OCI-LY7 (cell line): ENCODE measurements at regions not wholly inside any gene's neighbourhood (a gene's known extent, or its start where the extent isn't known, plus 50 kb on each side); places are given as distances from the start of the nearest gene placed in this dataset.

Experiments used
- BruUV-seq: library from RNA; stranded (reverse); fragments of 400-500 nt; replicated peaks from 2 replicates; lab custom pipeline; 2021; lab: Mats Ljungman, UMichigan
- CTCF ChIA-PET: fragments of 300-600 bp; sonication (Branson Sonifier 250); formaldehyde crosslinking; loops from one replicate; lab custom pipeline; 2022; ENCODE audit warnings: antibody characterized with exemption; ENCODE audit not compliant: unreplicated experiment; lab: Charles Lee
- POLR2A ChIA-PET: fragments of 300-600 bp; sonication (Branson Sonifier 250); formaldehyde crosslinking; loops from one replicate; lab custom pipeline; 2022; ENCODE audit warnings: antibody characterized with exemption; lab: Charles Lee
- DNase-seq: peaks from one replicate; pipeline ENCODE4 v3.0.0-alpha.2; 2015; ENCODE audit warnings: low spot score
- H2AFZ ChIP-seq: fragments of 200-600 bp; sonication (generic), shearing (Covaris generic); 2 replicates; pipeline ENCODE4 v1.6.1; 2014; ENCODE audit warnings: mild to moderate bottlenecking, antibody characterized with exemption, low read length, moderate library complexity
- H3K27ac ChIP-seq: fragments of 200-600 bp; sonication (generic); 2 replicates; pipeline ENCODE4 v1.5.1; 2014; ENCODE audit warnings: mixed run types, low read depth, mild to moderate bottlenecking, moderate library complexity, low read length, inconsistent platforms; ENCODE audit not compliant: poor library complexity, severe bottlenecking
- H3K36me3 ChIP-seq: fragments of 200-600 bp; sonication (generic); 2 replicates; pipeline ENCODE4 v1.6.1; 2014; ENCODE audit warnings: mild to moderate bottlenecking, antibody characterized with exemption, low read length, moderate library complexity, mixed read lengths; ENCODE audit not compliant: insufficient read depth
- H3K4me1 ChIP-seq: fragments of 200-600 bp; sonication (generic); 2 replicates; pipeline ENCODE4 v1.5.1; 2014; ENCODE audit warnings: mild to moderate bottlenecking, low read length; ENCODE audit not compliant: insufficient read depth, poor library complexity, severe bottlenecking
- H3K4me2 ChIP-seq: fragments of 200-600 bp; sonication (generic); 2 replicates; pipeline ENCODE4 v1.6.1; 2014; ENCODE audit warnings: mild to moderate bottlenecking, low read length
- H3K4me3 ChIP-seq: fragments of 200-600 bp; sonication (generic); 2 replicates; pipeline ENCODE4 v1.5.1; 2014; ENCODE audit warnings: mild to moderate bottlenecking, low read depth, low read length; ENCODE audit not compliant: poor library complexity, severe bottlenecking
- H3K79me2 ChIP-seq: fragments of 200-600 bp; sonication (generic); 2 replicates; pipeline ENCODE4 v1.6.1; 2016; ENCODE audit warnings: low read depth, mild to moderate bottlenecking, low read length, moderate library complexity, mixed read lengths; ENCODE audit not compliant: insufficient read depth
- H3K9me2 ChIP-seq: fragments of 200-600 bp; sonication (generic); 2 replicates; pipeline ENCODE4 v1.6.1; 2016; ENCODE audit warnings: mild to moderate bottlenecking, low read length, mixed read lengths; ENCODE audit not compliant: insufficient read depth
- H3K9me3 ChIP-seq: fragments of 200-600 bp; sonication (generic); 2 replicates; pipeline ENCODE4 v1.6.1; 2014; ENCODE audit warnings: mild to moderate bottlenecking, mixed run types, low read length, mixed read lengths
- H4K20me1 ChIP-seq: fragments of 200-600 bp; sonication (generic); 2 replicates; pipeline ENCODE4 v1.6.1; 2014; ENCODE audit warnings: mild to moderate bottlenecking, antibody characterized with exemption, low read length, moderate library complexity, mixed read lengths; ENCODE audit not compliant: insufficient read depth
- CTCF ChIP-seq: fragments of 200-600 bp; sonication (generic); conservative IDR thresholded peaks from 2 replicates; pipeline ENCODE4 v1.5.1; 2014; ENCODE audit warnings: mild to moderate bottlenecking, antibody characterized with exemption, low read length, moderate library complexity, mixed read lengths
- EZH2phosphoT487 ChIP-seq: fragments of 200-600 bp; sonication (generic); IDR thresholded peaks from 2 replicates; pipeline ENCODE4 v1.6.1; 2018; ENCODE audit warnings: low read depth, borderline replicate concordance, mild to moderate bottlenecking, mixed run types, antibody characterized with exemption, low read length, moderate library complexity, mixed read lengths
- intact Hi-C: fragments of 100-400 bp; cut with micrococcal nuclease; formaldehyde crosslinking; loops from one replicate; pipeline ENCODE4 v1.10.0; 2022; ENCODE audit not compliant: unreplicated experiment

- Histone ChIP-seq H3K4me2 (no peak overlapping the region), H4K20me1 (no peaks in the 10 kb centered on the region), H2AFZ (no peak overlapping the region), H3K4me1 (no peaks in the 10 kb centered on the region), H3K9me3 (no peaks in the 10 kb centered on the region), H3K27ac (no peak overlapping the region), H3K4me3 (no peak overlapping the region), H3K9me2 (no peaks in the 10 kb centered on the region), H3K79me2 (no peaks in the 10 kb centered on the region), H3K36me3 (no peaks in the 10 kb centered on the region)
- ChIA-PET CTCF (no interaction called here), POLR2A (no interaction called here)
- intact Hi-C loops: no loop called here
- BruUV-seq: no TSS peak
- TF ChIP-seq EZH2phosphoT487 (no peak), CTCF (no peak)
- DNase-seq: no peak
These were observed 234.4 kb downstream of the RNF152 start for GRCh38 chr18:61658431-61658830.

- H2AFZ ChIP-seq: no peak overlapping the region
- ChIA-PET CTCF (no interaction called here), POLR2A (interaction anchor here (0.5 kb wide), 1 partner anchor 156 kb away, joined by 3 read pairs; no protein-coding TSS in a partner anchor)
- no peaks in the 10 kb centered on the region for H3K9me2 ChIP-seq
- H3K27ac ChIP-seq: no peak overlapping the region
- intact Hi-C loops: no loop called here
- H3K36me3 ChIP-seq: no peaks in the 10 kb centered on the region
- H3K79me2 ChIP-seq: no peaks in the 10 kb centered on the region
- H4K20me1 ChIP-seq: no peaks in the 10 kb centered on the region
- no peak overlapping the region for H3K4me3 ChIP-seq
- TF ChIP-seq EZH2phosphoT487 (no peak), CTCF (no peak)
- no TSS peak for BruUV-seq
- DNase-seq: no peak
- no peak overlapping the region for H3K4me2 ChIP-seq
- no peaks in the 10 kb centered on the region for H3K9me3 ChIP-seq
- no peaks in the 10 kb centered on the region for H3K4me1 ChIP-seq
These were observed 235.6 kb downstream of the RNF152 start for GRCh38 chr18:61657066-61657732.

- H4K20me1 ChIP-seq: no peaks in the 10 kb centered on the region
- H3K4me3 ChIP-seq: no peak overlapping the region
- H3K9me2 ChIP-seq: no peaks in the 10 kb centered on the region
- TF ChIP-seq CTCF: no peak
- no peak for TF ChIP-seq EZH2phosphoT487
- H3K79me2 ChIP-seq: no peaks in the 10 kb centered on the region
- no peak for DNase-seq
- no peaks in the 10 kb centered on the region for H3K4me1 ChIP-seq
- no peaks in the 10 kb centered on the region for H3K36me3 ChIP-seq
- POLR2A ChIA-PET: no interaction called here
- no peak overlapping the region for H2AFZ ChIP-seq
- H3K27ac ChIP-seq: no peak overlapping the region
- H3K9me3 ChIP-seq: no peaks in the 10 kb centered on the region
- CTCF ChIA-PET: no interaction called here
- BruUV-seq: no TSS peak
- intact Hi-C loops: no loop called here
- no peak overlapping the region for H3K4me2 ChIP-seq
These were observed 237.2 kb downstream of the RNF152 start for GRCh38 chr18:61655630-61656029.
